ENCODE measurements at regions not wholly inside any gene's neighbourhood (a gene's known extent, or its start where the extent isn't known, plus 50 kb on each side); places are given as distances from the start of the nearest gene placed in this dataset.

GRCh38 chr10:47225219-47225927 lies 74.6 kb upstream of the GDF10 start:
- H3K27ac ChIP-seq = no peak overlapping the region
- no peak overlapping the region for H3K4me3 ChIP-seq
- peaks cover 0 to 7% of the 10 kb centered on the region in 2 donors for H3K9me3 ChIP-seq
- peak; percentile 52 for DNase-seq (ENCODE audit: low spot score)
- TF ChIP-seq CTCF (IDR thresholded peaks at IDR 0.05) = no peak
- no peaks in the 10 kb centered on the region for H3K27me3 ChIP-seq
- no peaks in the 10 kb centered on the region for H3K4me1 ChIP-seq
- no peaks in the 10 kb centered on the region for H3K36me3 ChIP-seq

GRCh38 chr10:47225928-47226645 lies 73.9 kb upstream of the GDF10 start:
- Histone ChIP-seq H3K4me3 (no peak overlapping the region), H3K27ac (no peak overlapping the region), H3K27me3 (no peaks in the 10 kb centered on the region), H3K4me1 (no peaks in the 10 kb centered on the region), H3K36me3 (no peaks in the 10 kb centered on the region), H3K9me3 (peaks cover 0 to 7% of the 10 kb centered on the region in 2 donors)
- no peak for DNase-seq (ENCODE audit: low spot score)
- no peak for TF ChIP-seq CTCF (IDR thresholded peaks at IDR 0.05)

- Histone ChIP-seq H3K27me3 (no peaks in the 10 kb centered on the region), H3K27ac (no peak overlapping the region)
These were observed 69.5 kb upstream of the GDF10 start for GRCh38 chr10:47230482-47230881.

GRCh38 chr10:47230957-47231356 lies 69.0 kb upstream of the GDF10 start:
- TF ChIP-seq CTCF (IDR thresholded peaks at IDR 0.05) = no peak
- no peak overlapping the region for H3K4me3 ChIP-seq
- no peak for DNase-seq (ENCODE audit: low spot score)
- no peaks in the 10 kb centered on the region for H3K36me3 ChIP-seq
- no peak overlapping the region for H3K27ac ChIP-seq
- peaks cover 0 to 7% of the 10 kb centered on the region in 2 donors for H3K9me3 ChIP-seq
- peaks cover 0 to 12% of the 10 kb centered on the region in 2 donors for H3K4me1 ChIP-seq
- H3K27me3 ChIP-seq = no peaks in the 10 kb centered on the region

More at GRCh38 chr10:47230482-47230881, 69.5 kb upstream of the GDF10 start:
- Histone ChIP-seq H3K4me3 (no peak overlapping the region), H3K36me3 (no peaks in the 10 kb centered on the region), H3K4me1 (peaks cover 0 to 12% of the 10 kb centered on the region in 2 donors), H3K9me3 (peaks cover 0 to 7% of the 10 kb centered on the region in 2 donors)
- DNase-seq (ENCODE audit: low spot score) = no peak
- no peak for TF ChIP-seq CTCF (IDR thresholded peaks at IDR 0.05)

- no peak for TF ChIP-seq CTCF (IDR thresholded peaks at IDR 0.05)
- no peaks in the 10 kb centered on the region for H3K27me3 ChIP-seq
- no peak overlapping the region for H3K27ac ChIP-seq
- peaks cover 0 to 7% of the 10 kb centered on the region in 2 donors for H3K9me3 ChIP-seq
- no peak overlapping the region for H3K4me3 ChIP-seq
- no peak for DNase-seq (ENCODE audit: low spot score)
- H3K36me3 ChIP-seq = no peaks in the 10 kb centered on the region
- peaks cover 0 to 12% of the 10 kb centered on the region in 2 donors for H3K4me1 ChIP-seq
These were observed 68.6 kb upstream of the GDF10 start for GRCh38 chr10:47231414-47231813.

All from right atrium auricular region (tissue), 2 donors.